ENCODE measurements at regions not wholly inside any gene's neighbourhood (a gene's known extent, or its start where the extent isn't known, plus 50 kb on each side); places are given as distances from the start of the nearest gene placed in this dataset.

DNA sequence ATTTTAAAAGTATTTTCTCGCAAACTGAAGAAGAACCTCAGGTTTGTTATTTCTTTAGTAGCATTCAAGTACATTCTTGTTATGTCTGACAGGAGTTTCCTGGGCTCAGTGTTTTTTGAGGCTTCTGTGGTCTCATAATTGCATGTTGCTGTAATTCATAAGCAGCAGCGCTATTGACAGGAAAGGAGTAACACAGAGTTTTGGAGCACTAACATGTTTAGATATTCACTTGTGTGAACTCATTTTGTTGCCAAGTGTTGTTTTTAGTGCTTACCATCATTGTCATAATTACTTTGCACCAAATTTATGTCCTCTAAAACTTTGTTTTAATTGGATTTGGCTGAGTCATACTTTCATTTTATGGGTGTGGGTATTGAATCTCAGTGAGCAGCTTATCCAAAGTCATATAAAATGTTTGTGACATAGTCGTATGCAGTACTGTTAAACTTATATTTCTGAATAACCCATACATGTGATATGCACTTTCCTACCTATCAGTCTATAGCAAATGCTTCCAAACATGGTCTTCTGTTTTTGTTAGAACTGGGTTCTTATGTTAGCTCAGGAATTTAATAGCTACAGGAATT, 358.7 kb upstream of the CTSO start:
- Histone ChIP-seq H3K27ac (ENCODE audit: low read depth, low read length) (no peak overlapping the region), H3K4me1 (ENCODE audit: control insufficient read depth, insufficient read depth, low read length) (no peaks in the 10 kb centered on the region), H3K36me3 (ENCODE audit: control insufficient read depth, insufficient read depth, low read length) (no peaks in the 10 kb centered on the region), H3K4me3 (ENCODE audit: low read length) (no peak overlapping the region), H3K9me3 (ENCODE audit: control insufficient read depth, low read length) (peaks cover 10% of the 10 kb centered on the region), H3K27me3 (ENCODE audit: control insufficient read depth, insufficient read depth, low read length, poor library complexity, severe bottlenecking) (no peaks in the 10 kb centered on the region), H3K9ac (ENCODE audit: extremely low read depth, low read length, poor library complexity, severe bottlenecking) (no peak overlapping the region)
- no peaks in the 10 kb centered on the region for H3K4me1 Mint-ChIP-seq
- no peak overlapping the region for H3K27ac Mint-ChIP-seq
- TF ChIP-seq, protein P1, sequence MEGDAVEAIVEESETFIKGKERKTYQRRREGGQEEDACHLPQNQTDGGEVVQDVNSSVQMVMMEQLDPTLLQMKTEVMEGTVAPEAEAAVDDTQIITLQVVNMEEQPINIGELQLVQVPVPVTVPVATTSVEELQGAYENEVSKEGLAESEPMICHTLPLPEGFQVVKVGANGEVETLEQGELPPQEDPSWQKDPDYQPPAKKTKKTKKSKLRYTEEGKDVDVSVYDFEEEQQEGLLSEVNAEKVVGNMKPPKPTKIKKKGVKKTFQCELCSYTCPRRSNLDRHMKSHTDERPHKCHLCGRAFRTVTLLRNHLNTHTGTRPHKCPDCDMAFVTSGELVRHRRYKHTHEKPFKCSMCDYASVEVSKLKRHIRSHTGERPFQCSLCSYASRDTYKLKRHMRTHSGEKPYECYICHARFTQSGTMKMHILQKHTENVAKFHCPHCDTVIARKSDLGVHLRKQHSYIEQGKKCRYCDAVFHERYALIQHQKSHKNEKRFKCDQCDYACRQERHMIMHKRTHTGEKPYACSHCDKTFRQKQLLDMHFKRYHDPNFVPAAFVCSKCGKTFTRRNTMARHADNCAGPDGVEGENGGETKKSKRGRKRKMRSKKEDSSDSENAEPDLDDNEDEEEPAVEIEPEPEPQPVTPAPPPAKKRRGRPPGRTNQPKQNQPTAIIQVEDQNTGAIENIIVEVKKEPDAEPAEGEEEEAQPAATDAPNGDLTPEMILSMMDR (conservative IDR thresholded peaks at IDR 0.05): no peak
- H3K36me3 Mint-ChIP-seq (ENCODE audit: low read depth): no peaks in the 10 kb centered on the region
- WGBS, 2 experiments (ENCODE audit: insufficient coverage in 1 of 2, insufficient read length in 1 of 2): 82 to 100% methylated on average over 1 to 3 of the region's 3 CpGs
- DNase-seq: no peak
- no peaks in the 10 kb centered on the region for H3K27me3 Mint-ChIP-seq (ENCODE audit: insufficient read depth)
- H3K9me3 Mint-ChIP-seq: peaks cover 14% of the 10 kb centered on the region
- no peak overlapping the region for H3K4me3 Mint-ChIP-seq

DNA sequence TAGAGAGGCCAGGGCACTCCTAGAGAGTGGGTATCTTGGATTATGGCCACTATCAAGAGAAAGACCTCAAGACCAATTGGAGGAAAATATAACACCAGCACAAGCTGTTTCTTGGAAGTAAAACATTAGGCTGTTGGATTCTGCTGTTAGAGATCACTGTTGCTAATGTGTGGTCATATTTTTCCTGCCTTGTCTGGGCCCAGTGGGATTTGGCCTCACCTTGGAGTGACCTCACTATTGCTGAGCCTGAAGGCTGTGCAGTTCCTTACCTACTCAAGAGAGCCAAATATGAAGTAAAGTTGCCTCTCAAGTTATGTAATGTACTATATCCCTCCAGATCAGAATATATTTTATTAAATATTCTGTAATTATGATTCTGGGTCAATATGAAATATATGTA, 355.4 kb upstream of the CTSO start:
- Mint-ChIP-seq H3K27ac (no peak overlapping the region), H3K4me1 (no peaks in the 10 kb centered on the region), H3K27me3 (ENCODE audit: insufficient read depth) (no peaks in the 10 kb centered on the region), H3K9me3 (no peaks in the 10 kb centered on the region), H3K4me3 (no peak overlapping the region), H3K36me3 (ENCODE audit: low read depth) (no peaks in the 10 kb centered on the region)
- TF ChIP-seq, protein P1 (conservative IDR thresholded peaks at IDR 0.05): no peak
- Histone ChIP-seq H3K4me3 (ENCODE audit: low read length) (no peak overlapping the region), H3K4me1 (ENCODE audit: control insufficient read depth, insufficient read depth, low read length) (no peaks in the 10 kb centered on the region), H3K9ac (ENCODE audit: extremely low read depth, low read length, poor library complexity, severe bottlenecking) (no peak overlapping the region), H3K36me3 (ENCODE audit: control insufficient read depth, insufficient read depth, low read length) (no peaks in the 10 kb centered on the region), H3K27me3 (ENCODE audit: control insufficient read depth, insufficient read depth, low read length, poor library complexity, severe bottlenecking) (no peaks in the 10 kb centered on the region), H3K27ac (ENCODE audit: low read depth, low read length) (no peak overlapping the region), H3K9me3 (ENCODE audit: control insufficient read depth, low read length) (no peaks in the 10 kb centered on the region)
- no peak for DNase-seq

DNA sequence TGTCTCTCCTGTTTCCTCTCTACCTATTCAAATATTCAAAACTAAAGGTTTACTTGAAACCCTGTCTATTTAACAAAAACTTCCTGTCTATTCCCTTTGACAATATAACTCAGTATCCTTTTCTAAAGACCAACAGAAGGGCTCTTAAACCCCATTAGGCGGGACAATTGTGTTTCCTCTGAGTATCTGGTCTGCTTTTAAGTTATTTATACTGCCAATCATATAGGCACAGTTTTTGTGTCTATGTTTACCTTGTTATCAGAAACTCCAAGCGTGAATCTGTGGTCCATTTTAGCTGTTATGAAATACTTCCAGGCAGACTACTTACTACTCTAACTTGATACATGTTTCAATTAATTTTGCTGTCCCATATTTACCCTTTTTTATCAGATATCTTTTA, 350.0 kb upstream of the CTSO start:
- H3K4me3 Mint-ChIP-seq: no peak overlapping the region
- Histone ChIP-seq H3K27me3 (ENCODE audit: control insufficient read depth, insufficient read depth, low read length, poor library complexity, severe bottlenecking) (no peaks in the 10 kb centered on the region), H3K4me1 (ENCODE audit: control insufficient read depth, insufficient read depth, low read length) (no peaks in the 10 kb centered on the region), H3K4me3 (ENCODE audit: low read length) (no peak overlapping the region), H3K9me3 (ENCODE audit: control insufficient read depth, low read length) (no peaks in the 10 kb centered on the region), H3K27ac (ENCODE audit: low read depth, low read length) (no peak overlapping the region), H3K9ac (ENCODE audit: extremely low read depth, low read length, poor library complexity, severe bottlenecking) (no peak overlapping the region), H3K36me3 (ENCODE audit: control insufficient read depth, insufficient read depth, low read length) (no peaks in the 10 kb centered on the region)
- no peaks in the 10 kb centered on the region for H3K36me3 Mint-ChIP-seq (ENCODE audit: low read depth)
- DNase-seq: no peak
- WGBS, 2 experiments (ENCODE audit: insufficient coverage in 1 of 2, insufficient read length in 1 of 2): 60 to 91% methylated on average over 1 to 2 of the region's 2 CpGs
- H3K27me3 Mint-ChIP-seq (ENCODE audit: insufficient read depth): no peaks in the 10 kb centered on the region
- peaks cover 1% of the 10 kb centered on the region for H3K4me1 Mint-ChIP-seq
- no peak overlapping the region for H3K27ac Mint-ChIP-seq
- no peaks in the 10 kb centered on the region for H3K9me3 Mint-ChIP-seq
- TF ChIP-seq, protein P1 (conservative IDR thresholded peaks at IDR 0.05): no peak
